ENCODE measurements at regions not wholly inside any gene's neighbourhood (a gene's known extent, or its start where the extent isn't known, plus 50 kb on each side); places are given as distances from the start of the nearest gene placed in this dataset.

DNA sequence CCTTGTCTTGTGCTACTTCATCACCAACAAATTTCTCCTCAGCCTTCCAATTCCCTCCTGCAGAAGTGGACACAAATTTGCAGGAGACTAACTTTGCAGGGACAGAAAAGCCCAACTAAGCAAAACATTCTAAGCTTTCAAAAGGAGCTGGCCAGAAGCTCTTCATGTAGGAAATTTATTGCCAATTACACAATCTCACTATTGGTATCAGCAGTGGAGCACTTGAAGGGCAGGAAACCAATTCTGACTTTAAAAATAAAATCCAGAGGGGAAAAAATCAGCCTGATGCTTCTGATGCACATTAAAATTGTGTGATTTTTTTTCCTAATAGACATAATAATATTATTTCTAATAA is 193.3 kb downstream of the LY86 start:
- DNase-seq (ENCODE audit: low spot score) = no peak

DNA sequence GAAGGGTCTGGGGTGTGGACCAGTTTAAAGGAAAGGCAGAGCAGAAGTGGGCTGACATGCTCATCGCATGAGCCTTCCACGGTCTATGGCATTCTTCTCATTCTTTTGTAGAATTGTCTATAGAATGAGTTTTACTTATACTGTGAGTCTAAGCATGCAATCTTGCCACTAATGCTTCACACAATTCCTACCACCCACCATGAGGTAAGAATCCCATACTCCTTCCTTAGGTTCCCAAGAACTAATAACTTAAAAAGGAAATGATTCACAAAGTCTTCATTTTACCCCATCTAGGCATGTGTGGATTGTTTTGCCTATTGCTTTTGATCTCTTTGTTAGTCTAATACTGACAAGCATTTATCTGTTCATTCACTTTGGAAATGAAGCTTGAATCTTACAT is 195.2 kb downstream of the LY86 start:
- no peak for DNase-seq (ENCODE audit: low spot score)

DNA sequence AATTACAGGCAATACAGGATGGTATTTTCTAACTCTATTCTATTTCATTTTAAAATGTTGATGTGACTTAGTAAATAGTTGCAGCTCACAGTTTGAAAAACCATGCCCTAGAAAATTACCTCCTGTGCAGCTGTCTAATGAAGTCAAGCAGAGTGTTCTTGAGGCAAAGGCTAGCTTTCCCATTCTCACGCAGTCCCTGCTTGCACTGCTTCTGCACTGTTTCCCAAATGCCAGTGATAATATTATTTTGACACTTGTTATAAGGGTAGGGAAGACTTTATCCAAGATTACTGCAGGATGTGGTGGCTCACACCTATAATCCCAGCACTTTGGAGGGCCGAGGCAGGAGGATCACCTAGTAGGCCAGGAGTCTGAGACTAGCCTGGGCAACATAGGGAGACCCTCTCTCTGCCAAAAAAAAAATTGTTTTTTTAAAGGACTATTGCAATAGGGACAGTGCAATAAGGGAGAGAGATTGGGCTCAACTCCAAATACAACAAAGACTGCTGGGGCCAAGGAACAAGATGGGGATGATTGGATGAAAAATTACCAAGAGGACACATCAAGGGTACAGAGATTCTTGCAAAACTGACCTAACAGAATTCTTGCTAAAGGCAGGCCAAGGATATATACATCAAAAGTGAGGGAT is 196.1 kb downstream of the LY86 start:
- no peak for DNase-seq (ENCODE audit: low spot score)

DNA sequence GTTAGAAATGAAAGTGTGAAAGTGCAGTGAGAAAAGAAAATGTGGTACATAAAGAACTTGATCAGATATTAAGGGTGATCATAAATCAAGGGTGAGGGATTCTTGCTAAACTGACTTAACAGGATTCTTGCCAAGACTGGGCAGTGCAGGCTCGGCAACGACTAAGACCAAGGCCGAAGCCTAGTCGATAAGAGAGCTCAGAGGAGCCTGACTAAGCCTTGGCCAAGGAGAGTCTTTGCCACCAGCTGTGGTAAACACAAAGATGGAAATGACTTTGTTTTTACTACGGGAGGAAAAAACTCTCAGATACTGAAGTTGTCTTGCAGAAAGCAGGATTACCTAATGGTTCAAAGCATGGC is 196.6 kb downstream of the LY86 start:
- no peak for DNase-seq (ENCODE audit: low spot score)

DNA sequence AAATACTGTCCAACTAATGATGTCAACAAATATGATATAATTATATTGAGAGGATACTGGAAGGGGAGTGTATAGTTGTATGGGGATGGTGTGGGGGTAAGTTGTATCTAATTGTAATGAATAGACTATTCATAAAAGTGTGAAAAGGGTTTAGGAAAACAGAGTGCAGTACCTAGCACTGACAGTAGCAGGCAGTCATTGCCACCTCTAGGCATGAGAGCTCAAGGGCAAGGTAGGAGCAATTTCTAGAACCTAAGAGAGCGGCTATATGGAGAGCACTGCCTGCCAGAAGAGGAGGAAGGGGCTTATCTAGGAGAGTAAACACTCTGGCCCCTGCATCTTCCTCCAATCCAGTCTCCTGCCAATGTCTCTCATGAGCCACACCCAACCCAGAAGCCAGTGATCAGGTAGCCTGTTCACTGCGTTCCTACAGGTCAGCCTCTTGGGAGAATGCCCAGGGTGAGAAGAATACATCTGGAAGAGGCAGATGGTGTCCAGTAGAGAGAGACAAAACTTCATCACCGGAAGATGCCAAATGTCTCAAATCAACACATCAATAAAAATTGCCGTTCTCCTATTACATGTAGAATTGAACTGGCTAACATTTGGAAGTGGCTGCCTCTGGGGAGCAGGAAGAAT is 200.0 kb downstream of the LY86 start:
- DNase-seq (ENCODE audit: low spot score) = peak; percentile 17

DNA sequence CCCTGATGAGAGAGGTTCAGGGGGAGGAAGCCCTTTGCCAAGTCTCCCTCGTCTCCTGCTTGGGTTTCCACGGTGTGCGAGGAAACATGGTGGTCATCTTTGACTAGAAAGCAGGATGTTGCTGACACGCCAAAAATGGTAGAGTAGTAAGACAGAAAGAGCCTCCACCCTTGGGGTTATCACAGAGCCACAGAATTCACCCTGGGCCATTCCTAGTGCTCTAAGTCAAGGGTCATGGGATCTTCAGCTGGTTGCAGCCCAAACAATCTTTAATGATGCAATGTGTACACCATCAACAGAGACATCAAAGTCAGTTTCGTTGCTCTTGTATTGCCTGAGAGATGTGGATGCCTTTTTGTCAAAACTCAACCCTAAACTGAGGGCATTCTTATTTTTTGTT is 201.9 kb downstream of the LY86 start:
- no peak for DNase-seq (ENCODE audit: low spot score)

DNA sequence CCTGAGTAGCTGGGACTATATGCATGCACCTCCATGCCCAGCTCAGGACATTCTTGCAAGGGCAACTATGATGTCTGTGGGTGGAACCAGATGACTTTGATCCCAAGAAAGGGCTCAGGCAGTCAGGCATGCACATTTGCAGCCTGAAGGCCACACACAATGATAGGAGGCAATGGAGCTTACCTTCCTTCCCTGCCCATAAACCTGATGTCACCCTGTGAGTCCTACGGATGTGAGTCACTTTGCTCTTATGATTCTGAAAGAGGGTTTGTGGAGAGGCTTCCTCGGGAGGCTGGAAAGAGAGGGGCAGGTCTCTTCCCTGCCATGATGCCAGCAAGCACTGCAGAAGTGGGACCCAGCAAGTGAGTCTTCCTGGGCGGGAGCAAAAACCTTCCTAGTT is 202.4 kb downstream of the LY86 start:
- no peak for DNase-seq (ENCODE audit: low spot score)

DNA sequence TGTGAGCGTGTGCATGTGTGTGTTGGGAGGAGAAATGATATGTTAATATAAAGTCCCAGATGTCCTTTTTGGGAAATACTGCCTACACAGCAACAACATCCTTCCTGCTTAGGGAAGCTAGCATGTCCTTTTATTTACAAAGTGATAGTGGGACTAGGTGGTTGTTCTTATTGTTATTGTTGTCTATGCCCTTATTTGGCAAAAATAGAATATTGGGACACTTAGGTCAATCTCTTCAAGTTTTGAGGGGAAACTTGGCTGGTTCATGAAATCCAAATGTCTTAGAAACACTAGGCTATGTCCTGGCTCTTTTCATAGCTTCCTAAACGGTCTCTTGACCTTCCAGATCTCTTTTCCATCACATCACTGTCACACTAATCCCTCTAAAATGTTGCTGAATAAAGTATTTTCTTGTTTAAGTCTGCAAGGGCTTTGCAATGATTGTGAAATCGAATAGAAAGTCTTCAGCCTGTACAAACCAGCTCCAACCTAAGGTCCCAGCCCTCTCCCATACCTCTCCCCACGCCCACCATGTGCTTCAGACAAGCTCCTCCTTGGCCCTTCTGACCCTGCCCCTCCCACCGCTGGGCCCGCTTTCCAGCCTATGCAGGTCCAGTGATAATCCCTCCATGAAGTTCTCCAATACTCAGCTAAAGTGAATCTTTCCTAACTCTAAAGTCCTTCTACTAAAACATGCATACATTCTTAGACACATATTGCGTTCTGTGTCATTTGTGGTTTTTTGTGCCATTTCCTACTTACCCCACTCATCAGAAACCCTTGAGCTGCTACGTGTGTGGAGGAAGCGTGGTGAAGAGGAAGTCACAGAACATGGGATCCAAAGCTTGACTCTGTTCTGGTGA is 205.1 kb downstream of the LY86 start:
- DNase-seq (ENCODE audit: low spot score) = no peak

DNA sequence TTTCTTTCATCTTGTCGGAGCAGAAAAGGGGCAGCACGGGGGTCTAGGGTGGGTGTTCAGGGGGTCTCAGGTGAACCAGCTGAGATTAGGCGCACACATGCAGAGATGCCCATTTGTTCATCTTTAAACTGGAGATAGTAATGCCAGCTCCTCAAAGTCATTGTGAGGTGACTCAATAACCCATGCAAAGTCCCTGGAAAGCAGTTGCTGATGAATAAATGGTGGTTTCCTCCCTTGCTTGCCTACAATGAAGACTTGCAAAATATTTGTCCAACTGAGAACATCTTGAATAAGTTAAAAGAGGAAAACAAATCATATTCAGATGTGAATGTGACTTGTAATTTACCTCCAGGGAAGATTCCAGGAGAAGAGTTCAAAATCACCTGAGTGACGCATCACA is 206.9 kb downstream of the LY86 start:
- DNase-seq (ENCODE audit: low spot score) = no peak

DNA sequence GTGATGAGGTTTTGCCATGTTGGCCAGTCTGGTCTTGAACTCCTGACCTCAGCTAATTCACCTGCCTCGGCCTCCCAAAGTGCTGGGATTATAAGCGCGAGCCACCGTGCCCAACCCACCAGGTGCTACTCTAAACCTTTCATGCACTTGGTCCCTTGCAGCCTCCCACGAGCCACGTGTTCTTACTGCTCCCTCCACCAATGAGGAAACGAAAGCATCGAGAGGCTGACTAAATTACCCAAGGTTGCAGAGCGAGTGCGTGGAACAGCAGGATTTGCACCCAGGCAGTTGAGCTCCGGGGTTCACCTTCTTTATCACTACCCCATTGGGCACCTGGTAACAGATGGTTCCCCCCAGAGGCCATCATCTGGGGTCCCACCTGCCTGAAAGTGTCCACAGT is 208.3 kb downstream of the LY86 start:
- no peak for DNase-seq (ENCODE audit: low spot score)

DNA sequence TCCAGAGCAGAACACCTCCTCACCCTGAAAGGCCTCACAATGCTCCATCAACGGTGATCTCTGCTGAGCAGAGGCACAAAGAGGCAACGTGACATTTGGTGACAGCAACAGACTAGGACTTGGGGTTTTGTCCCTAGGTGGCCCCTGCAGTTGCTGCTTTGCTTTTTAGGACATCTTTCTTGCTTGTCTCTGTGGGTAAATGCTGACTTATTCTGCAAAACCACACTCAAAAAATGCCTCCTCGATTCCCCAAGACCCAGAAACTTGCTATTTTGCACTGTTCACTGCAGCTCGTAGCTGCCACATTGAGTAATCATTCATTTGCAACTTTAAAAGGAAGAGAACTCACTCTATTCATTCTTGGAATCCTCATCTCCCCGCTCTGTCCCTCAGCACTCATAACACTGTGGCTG is 209.9 kb downstream of the LY86 start:
- DNase-seq (ENCODE audit: low spot score) = no peak

DNA sequence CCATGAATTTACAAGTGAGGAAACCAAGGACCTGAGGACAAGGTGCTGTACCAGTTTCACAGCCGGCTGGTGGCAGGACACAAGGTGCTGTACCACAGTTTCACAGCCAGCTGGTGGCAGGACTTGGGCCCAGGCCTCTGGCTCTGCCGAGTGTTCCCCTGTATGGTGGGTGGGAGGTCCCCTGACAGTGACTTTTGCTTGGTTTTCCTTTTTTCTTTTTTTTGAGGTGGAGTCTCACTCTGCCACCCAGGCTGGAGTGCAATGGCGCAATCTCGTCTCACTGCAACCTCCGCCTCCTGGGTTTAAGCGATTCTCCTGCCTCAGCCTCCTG is 212.4 kb downstream of the LY86 start:
- no peak for DNase-seq (ENCODE audit: low spot score)

DNA sequence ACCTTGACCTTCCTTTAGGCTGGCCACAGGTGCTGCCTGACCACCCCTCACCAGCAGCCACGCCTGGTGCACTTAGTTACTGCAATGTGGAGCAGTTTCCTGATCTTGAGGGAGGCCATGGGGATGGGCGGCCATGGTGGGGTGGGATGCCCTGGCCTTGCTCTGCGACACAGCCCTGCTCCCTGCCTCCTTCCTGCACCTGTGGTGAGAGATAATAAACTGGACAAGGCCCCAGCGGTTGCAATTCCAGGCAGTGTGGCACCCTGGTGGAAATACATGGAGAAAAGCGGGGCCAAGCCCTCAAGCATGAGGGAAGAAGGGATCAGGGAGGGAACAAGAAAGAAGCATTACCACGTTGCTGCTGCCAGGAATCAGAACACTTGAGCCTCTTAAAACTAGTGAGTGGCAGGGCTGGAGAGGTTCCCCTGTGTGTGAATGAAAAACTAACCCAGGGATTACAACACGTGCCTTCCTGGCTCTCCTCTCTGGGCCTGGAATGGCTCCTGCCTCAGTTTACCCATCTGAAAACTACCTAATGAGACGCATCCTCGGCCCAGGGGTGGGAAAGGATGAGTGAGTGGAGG is 213.2 kb downstream of the LY86 start:
- no peak for DNase-seq (ENCODE audit: low spot score)

DNA sequence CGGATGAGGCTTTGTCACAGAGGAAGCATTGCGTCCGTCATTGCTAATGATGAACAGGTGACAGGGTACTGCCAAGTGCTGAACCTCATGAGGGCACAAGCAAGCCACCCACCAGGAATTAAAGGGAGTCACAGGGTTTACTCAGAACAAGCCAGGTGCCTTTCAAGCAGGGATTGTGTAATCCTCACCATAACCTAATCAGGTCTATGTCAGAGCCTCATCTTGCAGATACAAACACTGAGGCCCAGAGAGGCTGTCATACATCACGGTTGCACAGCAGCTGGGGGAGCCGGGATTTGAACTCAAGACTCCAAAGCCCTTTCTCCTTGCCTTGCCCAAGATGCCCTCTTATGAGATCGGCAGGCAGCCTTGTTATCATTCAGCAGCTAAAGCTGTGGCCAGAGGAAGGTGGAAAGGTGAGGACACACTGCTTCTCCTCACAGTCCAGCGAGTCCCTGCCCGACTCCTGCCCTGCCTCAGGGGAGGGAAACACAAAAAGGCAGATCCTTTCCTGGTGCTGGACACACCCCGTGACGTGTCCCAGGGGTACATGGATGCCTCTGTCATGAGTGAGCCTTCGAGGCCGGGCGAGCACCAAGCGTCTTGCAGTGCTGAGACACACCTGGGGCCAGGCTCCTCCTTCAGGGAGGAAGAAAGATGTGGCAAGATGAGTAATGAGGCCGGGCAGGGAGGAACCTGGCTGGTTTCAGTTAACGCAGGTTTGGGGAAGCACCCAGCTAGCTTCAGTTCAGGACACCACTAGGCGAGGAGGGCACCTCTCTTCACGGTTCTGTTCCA is 214.9 kb downstream of the LY86 start:
- DNase-seq (ENCODE audit: low spot score) = no peak

DNA sequence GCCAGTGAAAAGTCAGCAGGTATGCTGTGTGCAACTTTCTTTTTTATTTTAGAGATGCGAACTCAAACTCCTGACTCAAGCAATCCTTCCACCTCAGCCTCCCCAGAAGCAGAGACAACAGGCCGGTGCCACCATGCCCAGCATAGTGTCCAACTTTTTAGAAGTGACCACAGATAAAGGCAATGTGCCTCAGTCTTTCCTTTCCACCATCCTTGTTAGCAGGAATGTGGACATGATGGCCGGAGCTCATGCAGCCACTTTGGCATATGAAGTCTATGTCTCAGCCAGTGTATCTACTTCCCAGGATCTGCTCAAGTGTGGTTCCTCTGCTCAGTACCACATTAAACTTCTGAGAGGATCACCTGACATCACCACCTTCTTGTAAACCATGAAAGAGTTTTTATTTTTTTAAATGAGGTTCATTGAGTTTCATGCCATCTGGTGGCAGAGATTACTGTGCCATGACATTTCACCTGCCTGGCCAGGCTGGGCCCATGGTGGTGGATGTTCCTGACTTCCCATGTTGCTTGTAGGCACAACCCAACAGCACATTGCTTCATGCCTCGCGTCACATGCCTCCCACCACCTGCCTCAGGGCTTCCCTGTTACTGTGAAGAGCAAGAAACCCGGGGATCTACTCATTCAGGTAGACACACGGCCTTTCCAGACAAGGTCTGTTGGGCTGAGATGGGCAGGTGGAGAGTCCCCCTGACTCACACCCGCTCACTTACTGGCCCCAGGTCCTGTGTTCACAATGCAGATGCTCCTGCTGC is 216.5 kb downstream of the LY86 start:
- no peak for DNase-seq (ENCODE audit: low spot score)

DNA sequence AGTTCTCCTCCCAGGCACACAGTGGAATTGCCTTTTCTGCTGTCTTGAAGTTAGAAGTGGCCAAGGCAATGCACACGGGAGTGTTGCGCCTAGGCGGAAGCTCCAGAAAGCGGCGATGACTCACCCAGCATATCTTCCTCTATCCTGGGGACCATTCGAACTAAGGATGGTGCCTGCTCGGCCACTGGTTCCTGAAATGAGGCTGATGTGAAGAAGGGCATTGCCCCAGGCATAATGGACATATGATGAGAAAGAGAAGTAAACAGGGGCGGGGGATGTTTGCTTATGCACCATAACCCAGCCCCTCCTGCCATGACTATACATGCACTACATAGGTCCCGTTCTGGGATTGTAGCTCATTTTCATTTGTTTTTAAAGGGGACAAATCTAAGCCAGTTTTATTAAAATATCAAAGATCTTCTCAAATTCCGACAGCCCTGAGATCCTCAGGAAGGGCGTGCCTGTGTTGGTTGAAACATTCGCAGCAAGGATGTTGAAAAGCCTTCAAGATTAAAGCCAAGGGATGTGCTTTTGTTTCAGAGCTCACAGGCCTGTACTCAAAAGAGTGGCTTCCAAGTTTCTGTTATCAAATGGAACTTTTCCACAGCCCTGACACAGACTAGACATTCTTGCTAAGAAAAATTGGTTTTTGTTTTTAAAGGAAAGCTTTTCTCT is 218.5 kb downstream of the LY86 start:
- no peak for DNase-seq (ENCODE audit: low spot score)

DNA sequence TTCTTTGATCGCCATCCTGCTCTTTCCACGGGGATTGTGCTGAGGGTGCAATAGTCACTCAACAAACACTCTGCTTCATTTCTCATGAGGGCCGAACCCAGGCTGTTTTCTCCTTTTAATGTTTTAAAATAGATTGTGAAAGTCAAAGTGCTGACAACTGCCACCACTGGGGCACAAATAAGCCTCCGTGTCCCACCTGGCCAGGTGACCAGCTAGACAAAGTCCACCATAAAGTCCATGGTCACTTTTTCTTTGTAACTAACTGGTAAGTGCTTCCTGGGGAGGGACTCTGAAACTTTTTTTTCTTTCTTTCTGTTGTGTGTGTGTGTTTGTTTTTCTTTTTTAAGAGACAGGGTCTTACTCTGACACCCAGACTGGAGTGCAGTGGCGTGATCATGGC is 219.8 kb downstream of the LY86 start:
- no peak for DNase-seq (ENCODE audit: low spot score)

DNA sequence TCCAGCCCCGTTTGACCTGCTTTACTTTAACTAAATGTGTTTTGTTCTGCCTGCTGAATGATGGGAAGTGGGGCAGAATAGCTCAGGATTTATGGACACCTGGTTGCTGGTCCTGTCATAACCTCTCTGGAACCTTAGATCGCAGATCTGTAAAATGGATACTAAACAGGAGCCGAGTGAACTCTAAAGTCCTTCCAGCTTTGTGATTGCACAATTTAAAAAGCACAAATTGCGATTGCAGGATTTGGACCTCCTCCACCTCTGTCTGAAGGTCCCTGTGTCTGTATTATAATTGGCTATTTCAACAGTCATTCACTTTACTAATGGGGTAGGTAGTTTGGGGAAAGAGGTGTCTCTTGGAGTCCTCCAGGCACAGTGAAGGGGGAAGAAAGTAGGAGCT is 220.4 kb downstream of the LY86 start:
- DNase-seq (ENCODE audit: low spot score) = no peak

DNA sequence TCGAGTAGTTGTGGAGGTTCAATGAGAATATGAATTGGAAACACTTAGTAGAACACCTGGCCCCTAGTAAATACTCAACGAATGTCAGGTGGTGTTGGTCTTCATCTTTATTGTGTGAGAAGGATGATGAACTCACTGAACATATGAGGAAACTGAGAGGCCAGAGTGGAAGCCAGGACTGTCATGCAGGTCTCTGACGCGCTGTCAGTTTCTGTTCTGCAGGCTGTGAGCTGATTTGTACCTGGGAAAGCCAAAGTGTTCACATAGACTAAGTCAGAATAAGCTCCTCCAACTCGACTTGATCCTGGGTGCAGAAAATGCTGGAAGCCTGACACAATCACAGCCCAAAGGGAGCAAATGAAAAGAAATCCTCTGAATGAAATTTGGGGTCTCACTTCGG is 222.2 kb downstream of the LY86 start:
- no peak for DNase-seq (ENCODE audit: low spot score)

DNA sequence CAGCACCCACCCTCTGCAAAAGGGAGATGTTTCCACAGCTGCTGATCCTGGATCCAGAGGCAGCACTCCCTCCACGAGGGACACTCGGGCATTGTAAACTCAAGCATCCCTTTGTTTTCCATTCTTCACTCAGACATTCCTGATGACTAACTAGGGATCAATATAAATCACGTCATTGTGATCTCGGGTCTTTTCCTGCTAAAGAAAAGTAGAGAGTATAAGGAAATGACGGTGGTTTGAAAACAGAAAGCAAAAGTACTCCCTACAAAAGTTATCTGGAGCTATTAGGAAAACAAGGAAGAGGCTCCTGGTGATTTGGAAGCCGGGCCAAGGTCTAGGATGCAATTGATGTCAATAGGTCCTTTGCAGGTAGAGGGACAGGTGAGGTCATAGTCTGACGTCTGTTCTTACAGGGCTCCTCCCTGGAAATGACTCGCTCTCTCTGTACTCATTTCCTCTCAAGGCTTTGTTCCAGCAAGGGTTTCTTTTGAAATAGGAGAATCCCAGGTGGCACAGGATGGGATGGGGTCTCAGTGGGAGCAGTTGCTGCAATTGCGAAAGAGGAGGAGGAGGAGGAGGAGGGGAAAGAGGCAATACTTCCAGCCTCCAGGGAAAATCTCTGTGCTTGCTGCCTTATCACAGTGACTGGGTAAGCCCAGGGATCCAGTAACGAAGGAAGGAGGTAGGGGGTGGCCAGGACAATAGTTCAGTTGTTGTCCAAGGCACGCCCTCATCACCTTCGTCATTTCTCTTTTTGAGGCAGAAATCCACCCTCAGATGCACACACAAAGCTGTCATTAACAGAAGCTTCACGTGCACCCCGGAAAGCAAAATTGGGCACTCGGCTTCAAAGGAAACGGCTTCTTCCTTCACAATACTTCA is 222.8 kb downstream of the LY86 start:
- DNase-seq (ENCODE audit: low spot score) = peak; percentile 58
